SK-N-SH (cell line): ENCODE measurements at regions not wholly inside any gene's neighbourhood (a gene's known extent, or its start where the extent isn't known, plus 50 kb on each side); places are given as distances from the start of the nearest gene placed in this dataset.

Source experiments
- CTCF ChIA-PET: fragments of 300-600, 350-600 bp; formaldehyde crosslinking; extraction: SDS; loops from one replicate; lab custom pipeline; 2021; lab: Yijun Ruan, JAX
- POLR2A ChIA-PET: fragments of 350-600 bp; sonication (Branson Sonifier 250); formaldehyde crosslinking; extraction: SDS; loops from one replicate; lab custom pipeline; 2020; ENCODE audit warnings: antibody characterized with exemption, inconsistent platforms; lab: Yijun Ruan, JAX
- DNase-seq: peaks from one replicate; pipeline ENCODE4 v3.0.0; 2012
- H2AFZ ChIP-seq: fragments of 200-600 bp; sonication (generic); 2 replicates; pipeline ENCODE4 v1.8.1; 2016; ENCODE audit warnings: antibody characterized with exemption, mild to moderate bottlenecking, low read depth
- H3F3A ChIP-seq: fragments of 200-600 bp; sonication (generic); replicated peaks from 2 replicates; pipeline ENCODE3; 2016; ENCODE audit warnings: antibody characterized with exemption, mild to moderate bottlenecking; ENCODE audit not compliant: insufficient read depth
- H3K27ac ChIP-seq, 2 experiments: fragments of 200-500 bp in 1 of 2; fragments of 200-600 bp in 1 of 2; sonication (Bioruptor generic) in 1 of 2; sonication (generic), shearing (Covaris generic) in 1 of 2; 2 replicates each; pipeline versions ENCODE4 v1.5.1 to v1.6.1; 2014 to 2016; ENCODE audit warnings: low read depth in 2 of 2, inconsistent platforms in 1 of 2, low read length in 1 of 2, mild to moderate bottlenecking in 1 of 2, mixed read lengths in 1 of 2
- H3K27me3 ChIP-seq: fragments of 200-600 bp; sonication (generic), shearing (Covaris generic); 2 replicates; pipeline ENCODE4 v1.6.1; 2016; ENCODE audit warnings: mixed run types; ENCODE audit not compliant: insufficient read depth
- H3K36me3 ChIP-seq, 2 experiments: fragments of 200-500 bp in 1 of 2; fragments of 200-600 bp in 1 of 2; sonication (Bioruptor generic) in 1 of 2; sonication (generic) in 1 of 2; replicated peaks in 1 of 2; 2 replicates each; pipeline versions ENCODE3 to v1.5.1; 2014 to 2016; ENCODE audit warnings: low read length in 1 of 2, mild to moderate bottlenecking in 1 of 2; ENCODE audit not compliant: insufficient read depth in 2 of 2, control insufficient read depth in 1 of 2
- H3K4me1 ChIP-seq, 2 experiments: fragments of 200-500 bp in 1 of 2; fragments of 200-600 bp in 1 of 2; sonication (Bioruptor generic) in 1 of 2; sonication (generic), shearing (Covaris generic) in 1 of 2; 2 replicates each; pipeline versions ENCODE4 v1.5.1 to v1.6.1; 2014 to 2016; ENCODE audit warnings: low read depth in 1 of 2, low read length in 1 of 2, mixed run types in 1 of 2; ENCODE audit not compliant: insufficient read depth in 2 of 2, control insufficient read depth in 1 of 2
- H3K4me2 ChIP-seq: fragments of 200-600 bp; sonication (generic), shearing (Covaris generic); 2 replicates; pipeline ENCODE4 v1.6.1; 2017; ENCODE audit warnings: mixed run types
- H3K4me3 ChIP-seq, 2 experiments: fragments of 200-500 bp in 1 of 2; fragments of 200-600 bp in 1 of 2; sonication (Bioruptor generic) in 1 of 2; sonication (generic), shearing (Covaris generic) in 1 of 2; 2 replicates each; pipeline versions ENCODE4 v1.5.1 to v1.8.1; 2014 to 2016; ENCODE audit warnings: low read depth in 2 of 2, inconsistent platforms in 1 of 2, low read length in 1 of 2, mild to moderate bottlenecking in 1 of 2, mixed read lengths in 1 of 2, moderate library complexity in 1 of 2
- H3K79me2 ChIP-seq: fragments of 200-600 bp; sonication (generic); 2 replicates; pipeline ENCODE4 v1.8.1; 2017; ENCODE audit warnings: mild to moderate bottlenecking; ENCODE audit not compliant: insufficient read depth
- H3K9ac ChIP-seq: fragments of 200-600 bp; sonication (generic); 2 replicates; pipeline ENCODE4 v1.6.1; 2017; ENCODE audit warnings: mixed run types
- H3K9me2 ChIP-seq: fragments of 200-600 bp; sonication (generic); 2 replicates; pipeline ENCODE4 v1.6.1; 2017; ENCODE audit warnings: mixed run types
- H3K9me3 ChIP-seq: fragments of 200-600 bp; sonication (generic); 2 replicates; pipeline ENCODE4 v1.6.1; 2017; ENCODE audit warnings: mixed run types, mild to moderate bottlenecking, moderate library complexity
- H4K20me1 ChIP-seq: fragments of 200-600 bp; sonication (generic); 2 replicates; pipeline ENCODE4 v1.6.1; 2017; ENCODE audit warnings: mild to moderate bottlenecking, mixed run types; ENCODE audit not compliant: insufficient read depth
- EP300 ChIP-seq, 2 experiments: IDR thresholded peaks; 2 replicates each; pipeline versions ENCODE4 v1.4.0 to v1.6.1; 2012; ENCODE audit warnings: borderline replicate concordance in 1 of 2, low read depth in 1 of 2, low read length in 1 of 2
- EZH2phosphoT487 ChIP-seq: fragments of 200-600 bp; sonication (generic); IDR thresholded peaks from 2 replicates; pipeline ENCODE4 v1.6.1; 2017; ENCODE audit warnings: low read depth, mixed run types, mild to moderate bottlenecking, antibody characterized with exemption, moderate library complexity, borderline replicate concordance
- FOSL2 ChIP-seq: IDR thresholded peaks from 2 replicates; pipeline ENCODE4 v1.4.0; 2012; ENCODE audit warnings: low read depth, mild to moderate bottlenecking, moderate library complexity, borderline replicate concordance
- FOXJ3 ChIP-seq: sonication (generic); formaldehyde crosslinking; IDR thresholded peaks from 2 replicates; pipeline ENCODE4 v1.5.1; 2020; ENCODE audit warnings: mild to moderate bottlenecking, missing genetic modification reagents
- FOXM1 ChIP-seq: IDR thresholded peaks from 2 replicates; pipeline ENCODE4 v1.4.0; 2012; ENCODE audit warnings: low read depth, mild to moderate bottlenecking
- GABPA ChIP-seq: IDR thresholded peaks from 2 replicates; pipeline ENCODE4 v1.4.0; 2012; ENCODE audit warnings: low read depth, mild to moderate bottlenecking
- GATA2 ChIP-seq: sonication (generic); formaldehyde crosslinking; IDR thresholded peaks from 2 replicates; pipeline ENCODE4 v1.5.0; 2020; ENCODE audit warnings: mild to moderate bottlenecking, missing genetic modification reagents
- JUND ChIP-seq: IDR thresholded peaks from 2 replicates; pipeline ENCODE4 v1.4.0; 2012
- MEF2A ChIP-seq: IDR thresholded peaks from 2 replicates; pipeline ENCODE4 v1.4.0; 2012; ENCODE audit warnings: low read depth, borderline replicate concordance
- PBX3 ChIP-seq: IDR thresholded peaks from 2 replicates; pipeline ENCODE4; 2012
- POLR2AphosphoS5 ChIP-seq: IDR thresholded peaks from 2 replicates; pipeline ENCODE4 v1.6.1; 2012; ENCODE audit warnings: low read depth, low read length
- RAD21 ChIP-seq: IDR thresholded peaks from 2 replicates; pipeline ENCODE4 v1.6.1; 2012; ENCODE audit warnings: mild to moderate bottlenecking, low read length
- RCOR1 ChIP-seq: fragments of 150-350 bp; IDR thresholded peaks from 2 replicates; pipeline ENCODE4 v1.6.1; 2017; ENCODE audit warnings: antibody characterized with exemption, low read length
- REST ChIP-seq: IDR thresholded peaks from 2 replicates; pipeline ENCODE4 v1.6.1; 2012; ENCODE audit warnings: mild to moderate bottlenecking, low read depth, low read length, moderate library complexity
- RFX5 ChIP-seq: IDR thresholded peaks from 2 replicates; pipeline ENCODE4 v1.6.1; 2012; ENCODE audit warnings: mild to moderate bottlenecking, improper control_type of control experiment, low read length
- RXRA ChIP-seq: IDR thresholded peaks from 2 replicates; pipeline ENCODE4 v1.4.0; 2012; ENCODE audit warnings: low read depth, mild to moderate bottlenecking, borderline replicate concordance
- SMC3 ChIP-seq: IDR thresholded peaks from 2 replicates; pipeline ENCODE4 v1.6.1; 2012; ENCODE audit warnings: low read depth, low read length, improper control_type of control experiment
- TCF12 ChIP-seq: IDR thresholded peaks from 2 replicates; pipeline ENCODE4 v1.4.0; 2012
- TEAD4 ChIP-seq: IDR thresholded peaks from 2 replicates; pipeline ENCODE4 v1.4.0; 2012; ENCODE audit warnings: mild to moderate bottlenecking, borderline replicate concordance; ENCODE audit not compliant: insufficient read depth
- USF1 ChIP-seq: IDR thresholded peaks from 2 replicates; pipeline ENCODE4 v1.4.0; 2012; ENCODE audit warnings: low read depth, borderline replicate concordance
- USF2 ChIP-seq: fragments of 150-350 bp; IDR thresholded peaks from 2 replicates; pipeline ENCODE4 v1.6.1; 2017; ENCODE audit warnings: antibody characterized with exemption, low read length, low read depth, borderline replicate concordance
- WGBS: methylation state at CpG from one replicate; pipeline ENCODE4 v1.1.6; 2017; ENCODE audit warnings: low lambda C conversion rate; 5-methylcytosine and 5-hydroxymethylcytosine counted together

GRCh38 chr3:94379264-94379663, 316.4 kb downstream of the NSUN3 start:
- POLR2A ChIA-PET: no interaction called here

GRCh38 chr3:94394885-94395284, 332.0 kb downstream of the NSUN3 start:
- Histone ChIP-seq H3K9me3 (no peaks in the 10 kb centered on the region), H3K9me2 (no peaks in the 10 kb centered on the region), H3K4me3 (no peak overlapping the region), H3K4me1 (no peaks in the 10 kb centered on the region), H3K4me2 (no peak overlapping the region), H3K27me3 (no peaks in the 10 kb centered on the region), H3K79me2 (no peaks in the 10 kb centered on the region), H3F3A (no peaks in the 10 kb centered on the region), H4K20me1 (no peaks in the 10 kb centered on the region), H3K36me3 (no peaks in the 10 kb centered on the region), H3K9ac (no peak overlapping the region), H3K27ac (no peak overlapping the region), H2AFZ (no peak overlapping the region)
- POLR2A ChIA-PET: no interaction called here
- CTCF ChIA-PET: interaction anchor here (1.0 kb wide), 1 partner anchor 11 kb away, joined by 3 read pairs; no protein-coding TSS in a partner anchor
- no peak for DNase-seq
- WGBS: 58% methylated on average over 5 of the region's 5 CpGs
- TF ChIP-seq GABPA: no peak
- TF ChIP-seq FOXJ3 (CRISPR knock-in tag): no peak
- TF ChIP-seq GATA2: no peak
- no peak for TF ChIP-seq TEAD4
- no peak for TF ChIP-seq TCF12
- TF ChIP-seq RXRA: no peak
- no peak for TF ChIP-seq USF1
- no peak for TF ChIP-seq PBX3

More at GRCh38 chr3:94379264-94379663, 316.4 kb downstream of the NSUN3 start:
- no peaks in the 10 kb centered on the region for H3K79me2 ChIP-seq
- no peak overlapping the region for H3K4me2 ChIP-seq
- CTCF ChIA-PET: no interaction called here
- no peak for DNase-seq
- TF ChIP-seq MEF2A: no peak
- no peak for TF ChIP-seq POLR2AphosphoS5
- no peak for TF ChIP-seq REST
- TF ChIP-seq USF2: no peak
- TF ChIP-seq FOSL2: no peak
- no peak for TF ChIP-seq SMC3
- TF ChIP-seq EP300 (IDR thresholded peaks at IDR 0.05; ENCODE audit: borderline replicate concordance in 1 of 2, low read depth in 1 of 2, low read length in 1 of 2): no peak
- no peak for TF ChIP-seq RAD21
- TF ChIP-seq FOXM1: no peak
- TF ChIP-seq RCOR1: no peak
- no peak for TF ChIP-seq JUND
- TF ChIP-seq RFX5: no peak
- no peak for TF ChIP-seq EZH2phosphoT487
- H3K27me3 ChIP-seq: no peaks in the 10 kb centered on the region
- H3K9ac ChIP-seq: no peak overlapping the region
- no peaks in the 10 kb centered on the region for H3K4me1 ChIP-seq
- no peak overlapping the region for H2AFZ ChIP-seq
- H3K36me3 ChIP-seq: no peaks in the 10 kb centered on the region
- H3K9me2 ChIP-seq: no peaks in the 10 kb centered on the region
- H3K4me3 ChIP-seq: no peak overlapping the region
- H3F3A ChIP-seq: no peaks in the 10 kb centered on the region
- H3K9me3 ChIP-seq: no peaks in the 10 kb centered on the region
- H4K20me1 ChIP-seq: no peaks in the 10 kb centered on the region
- no peak overlapping the region for H3K27ac ChIP-seq
- WGBS: 75% methylated on average over 2 of the region's 2 CpGs
